ENCODE measurements at regions not wholly inside any gene's neighbourhood (a gene's known extent, or its start where the extent isn't known, plus 50 kb on each side); places are given as distances from the start of the nearest gene placed in this dataset.

DNA sequence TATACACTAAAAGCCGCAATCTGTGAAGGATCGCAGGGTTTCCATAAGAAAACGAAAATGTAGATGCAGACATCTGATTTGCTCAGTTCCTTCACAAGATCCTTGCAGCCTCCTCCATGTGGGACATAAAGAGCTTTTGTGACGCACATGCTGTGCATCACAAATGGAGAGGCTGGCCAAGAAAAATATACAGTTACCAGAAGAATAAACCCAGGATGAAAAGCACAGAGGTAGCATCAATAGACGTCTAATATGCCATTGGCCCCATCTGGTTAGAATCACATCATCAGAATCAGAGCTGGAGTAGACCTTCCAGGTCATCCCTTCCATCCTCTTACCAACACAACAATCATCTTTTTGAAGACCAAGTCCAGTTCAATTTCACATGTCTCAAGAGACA lies 517.4 kb downstream of the RAB28 start:
- TF ChIP-seq, protein P1, sequence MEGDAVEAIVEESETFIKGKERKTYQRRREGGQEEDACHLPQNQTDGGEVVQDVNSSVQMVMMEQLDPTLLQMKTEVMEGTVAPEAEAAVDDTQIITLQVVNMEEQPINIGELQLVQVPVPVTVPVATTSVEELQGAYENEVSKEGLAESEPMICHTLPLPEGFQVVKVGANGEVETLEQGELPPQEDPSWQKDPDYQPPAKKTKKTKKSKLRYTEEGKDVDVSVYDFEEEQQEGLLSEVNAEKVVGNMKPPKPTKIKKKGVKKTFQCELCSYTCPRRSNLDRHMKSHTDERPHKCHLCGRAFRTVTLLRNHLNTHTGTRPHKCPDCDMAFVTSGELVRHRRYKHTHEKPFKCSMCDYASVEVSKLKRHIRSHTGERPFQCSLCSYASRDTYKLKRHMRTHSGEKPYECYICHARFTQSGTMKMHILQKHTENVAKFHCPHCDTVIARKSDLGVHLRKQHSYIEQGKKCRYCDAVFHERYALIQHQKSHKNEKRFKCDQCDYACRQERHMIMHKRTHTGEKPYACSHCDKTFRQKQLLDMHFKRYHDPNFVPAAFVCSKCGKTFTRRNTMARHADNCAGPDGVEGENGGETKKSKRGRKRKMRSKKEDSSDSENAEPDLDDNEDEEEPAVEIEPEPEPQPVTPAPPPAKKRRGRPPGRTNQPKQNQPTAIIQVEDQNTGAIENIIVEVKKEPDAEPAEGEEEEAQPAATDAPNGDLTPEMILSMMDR (IDR thresholded peaks at IDR 0.05) = no peak
- TF ChIP-seq POLR2AphosphoS5 (IDR thresholded peaks at IDR 0.05) (no peak), POLR2A (IDR thresholded peaks at IDR 0.05) (no peak)
